Esophagus squamous epithelium (tissue), 4 donors: ENCODE measurements at regions not wholly inside any gene's neighbourhood (a gene's known extent, or its start where the extent isn't known, plus 50 kb on each side); places are given as distances from the start of the nearest gene placed in this dataset.

Experiments
- POLR2A ChIP-seq, 4 donors: fragments of 450-650 bp; IDR thresholded peaks; one replicate each; pipeline ENCODE4 v1.6.1; 2017; ENCODE audit warnings: antibody characterized with exemption in 4 of 4, mild to moderate bottlenecking in 4 of 4, moderate library complexity in 3 of 4
- TF ChIP-seq, protein P1 (sequence below), 6 experiments: fragments of 450-650 bp in 4 of 6; fragments of 200-600 bp in 2 of 6; sonication (generic) in 2 of 6; IDR thresholded peaks; one replicate each; pipeline ENCODE4 v1.5.1; 2016 to 2019; ENCODE audit warnings: antibody characterized with exemption in 6 of 6, mild to moderate bottlenecking in 4 of 6, moderate library complexity in 4 of 6

DNA sequence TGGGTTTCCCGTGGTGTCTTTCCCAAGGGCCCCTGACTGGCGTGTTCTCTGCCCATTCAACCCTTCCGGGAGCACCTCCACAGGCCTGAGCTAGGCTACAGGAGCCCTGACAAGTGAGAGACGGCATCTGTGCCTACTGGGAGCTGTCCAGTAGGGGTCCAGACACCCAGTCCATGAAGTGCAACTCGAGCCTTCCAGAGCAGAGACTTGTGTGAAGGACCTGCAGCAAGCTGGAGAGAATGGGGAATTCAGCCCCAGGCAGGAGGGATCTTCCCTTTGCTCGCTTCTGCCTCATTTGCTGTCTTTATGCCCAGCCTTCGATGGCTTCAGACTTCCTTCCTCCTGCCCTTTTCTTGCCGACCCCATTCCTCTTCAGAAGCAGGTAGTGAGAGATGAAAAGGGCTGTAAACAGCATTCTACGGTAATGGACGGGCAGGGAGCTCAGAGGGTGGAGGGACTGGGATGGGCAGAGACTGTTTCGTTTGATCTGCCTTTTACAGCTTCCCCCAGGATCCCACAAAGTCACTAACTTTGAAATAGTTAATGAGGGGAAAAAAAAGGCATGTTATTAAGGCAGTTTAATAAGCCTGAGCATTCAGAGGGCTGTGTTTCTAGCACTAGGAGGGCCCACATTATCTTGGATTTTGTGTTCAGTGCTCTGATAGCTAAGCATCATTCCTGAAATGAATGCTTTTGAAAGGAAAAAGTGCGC lies 327.6 kb downstream of the FGF9 start:
- TF ChIP-seq, protein P1, sequence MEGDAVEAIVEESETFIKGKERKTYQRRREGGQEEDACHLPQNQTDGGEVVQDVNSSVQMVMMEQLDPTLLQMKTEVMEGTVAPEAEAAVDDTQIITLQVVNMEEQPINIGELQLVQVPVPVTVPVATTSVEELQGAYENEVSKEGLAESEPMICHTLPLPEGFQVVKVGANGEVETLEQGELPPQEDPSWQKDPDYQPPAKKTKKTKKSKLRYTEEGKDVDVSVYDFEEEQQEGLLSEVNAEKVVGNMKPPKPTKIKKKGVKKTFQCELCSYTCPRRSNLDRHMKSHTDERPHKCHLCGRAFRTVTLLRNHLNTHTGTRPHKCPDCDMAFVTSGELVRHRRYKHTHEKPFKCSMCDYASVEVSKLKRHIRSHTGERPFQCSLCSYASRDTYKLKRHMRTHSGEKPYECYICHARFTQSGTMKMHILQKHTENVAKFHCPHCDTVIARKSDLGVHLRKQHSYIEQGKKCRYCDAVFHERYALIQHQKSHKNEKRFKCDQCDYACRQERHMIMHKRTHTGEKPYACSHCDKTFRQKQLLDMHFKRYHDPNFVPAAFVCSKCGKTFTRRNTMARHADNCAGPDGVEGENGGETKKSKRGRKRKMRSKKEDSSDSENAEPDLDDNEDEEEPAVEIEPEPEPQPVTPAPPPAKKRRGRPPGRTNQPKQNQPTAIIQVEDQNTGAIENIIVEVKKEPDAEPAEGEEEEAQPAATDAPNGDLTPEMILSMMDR (IDR thresholded peaks at IDR 0.05), result no peak
- no peak for TF ChIP-seq POLR2A (IDR thresholded peaks at IDR 0.05)
